RWPE1 (cell line): ENCODE measurements at regions not wholly inside any gene's neighbourhood (a gene's known extent, or its start where the extent isn't known, plus 50 kb on each side); places are given as distances from the start of the nearest gene placed in this dataset.

Experiments used
- CTCF ChIA-PET: fragments of 350-600 bp; sonication (Branson Sonifier 250); formaldehyde crosslinking; extraction: SDS; loops from one replicate; lab custom pipeline; 2021; lab: Yijun Ruan, JAX
- POLR2A ChIA-PET: fragments of 400-600 bp; formaldehyde crosslinking; extraction: SDS; loops from one replicate; lab custom pipeline; 2020; ENCODE audit warnings: antibody characterized with exemption; ENCODE audit not compliant: low non-redundant PET; lab: Yijun Ruan, JAX
- DNase-seq: peaks from one replicate; pipeline ENCODE4 v3.0.0; 2012; ENCODE audit warnings: low spot score
- H3K27ac ChIP-seq: fragments of 450-650 bp; 2 replicates; pipeline ENCODE4 v1.5.1; 2017
- TF ChIP-seq, protein P1 (sequence below): fragments of 450-650 bp; conservative IDR thresholded peaks from 2 replicates; pipeline ENCODE4 v1.5.1; 2017; ENCODE audit warnings: low read depth, mild to moderate bottlenecking

DNA sequence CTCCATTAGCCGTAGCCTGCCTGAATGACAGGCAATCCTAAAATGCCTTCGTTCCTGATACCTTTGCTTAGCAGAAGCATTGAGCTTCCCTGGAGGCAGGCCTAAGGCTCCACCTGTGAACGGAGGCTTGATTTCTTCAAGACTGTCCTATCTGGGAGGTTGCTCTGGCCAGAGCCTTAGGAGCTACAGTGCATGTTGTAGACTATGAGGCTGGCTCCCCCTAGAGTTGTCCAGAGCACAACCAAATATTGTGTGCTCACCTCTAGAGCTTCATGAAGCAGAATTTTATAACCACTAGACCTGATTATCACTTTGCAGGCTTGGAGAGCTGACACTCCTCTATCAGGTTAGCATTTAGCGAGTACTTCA lies 217.8 kb downstream of the MAFB start:
- TF ChIP-seq, protein P1, sequence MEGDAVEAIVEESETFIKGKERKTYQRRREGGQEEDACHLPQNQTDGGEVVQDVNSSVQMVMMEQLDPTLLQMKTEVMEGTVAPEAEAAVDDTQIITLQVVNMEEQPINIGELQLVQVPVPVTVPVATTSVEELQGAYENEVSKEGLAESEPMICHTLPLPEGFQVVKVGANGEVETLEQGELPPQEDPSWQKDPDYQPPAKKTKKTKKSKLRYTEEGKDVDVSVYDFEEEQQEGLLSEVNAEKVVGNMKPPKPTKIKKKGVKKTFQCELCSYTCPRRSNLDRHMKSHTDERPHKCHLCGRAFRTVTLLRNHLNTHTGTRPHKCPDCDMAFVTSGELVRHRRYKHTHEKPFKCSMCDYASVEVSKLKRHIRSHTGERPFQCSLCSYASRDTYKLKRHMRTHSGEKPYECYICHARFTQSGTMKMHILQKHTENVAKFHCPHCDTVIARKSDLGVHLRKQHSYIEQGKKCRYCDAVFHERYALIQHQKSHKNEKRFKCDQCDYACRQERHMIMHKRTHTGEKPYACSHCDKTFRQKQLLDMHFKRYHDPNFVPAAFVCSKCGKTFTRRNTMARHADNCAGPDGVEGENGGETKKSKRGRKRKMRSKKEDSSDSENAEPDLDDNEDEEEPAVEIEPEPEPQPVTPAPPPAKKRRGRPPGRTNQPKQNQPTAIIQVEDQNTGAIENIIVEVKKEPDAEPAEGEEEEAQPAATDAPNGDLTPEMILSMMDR = no peak
- no peak overlapping the region for H3K27ac ChIP-seq
- peak; percentile 38 for DNase-seq
- ChIA-PET POLR2A (no interaction called here), CTCF (interaction anchor here (0.6 to 1.2 kb wide), 8 partner anchors 11 to 311 kb away, joined by 3 to 5 read pairs (median 4); no protein-coding TSS in a partner anchor)

DNA sequence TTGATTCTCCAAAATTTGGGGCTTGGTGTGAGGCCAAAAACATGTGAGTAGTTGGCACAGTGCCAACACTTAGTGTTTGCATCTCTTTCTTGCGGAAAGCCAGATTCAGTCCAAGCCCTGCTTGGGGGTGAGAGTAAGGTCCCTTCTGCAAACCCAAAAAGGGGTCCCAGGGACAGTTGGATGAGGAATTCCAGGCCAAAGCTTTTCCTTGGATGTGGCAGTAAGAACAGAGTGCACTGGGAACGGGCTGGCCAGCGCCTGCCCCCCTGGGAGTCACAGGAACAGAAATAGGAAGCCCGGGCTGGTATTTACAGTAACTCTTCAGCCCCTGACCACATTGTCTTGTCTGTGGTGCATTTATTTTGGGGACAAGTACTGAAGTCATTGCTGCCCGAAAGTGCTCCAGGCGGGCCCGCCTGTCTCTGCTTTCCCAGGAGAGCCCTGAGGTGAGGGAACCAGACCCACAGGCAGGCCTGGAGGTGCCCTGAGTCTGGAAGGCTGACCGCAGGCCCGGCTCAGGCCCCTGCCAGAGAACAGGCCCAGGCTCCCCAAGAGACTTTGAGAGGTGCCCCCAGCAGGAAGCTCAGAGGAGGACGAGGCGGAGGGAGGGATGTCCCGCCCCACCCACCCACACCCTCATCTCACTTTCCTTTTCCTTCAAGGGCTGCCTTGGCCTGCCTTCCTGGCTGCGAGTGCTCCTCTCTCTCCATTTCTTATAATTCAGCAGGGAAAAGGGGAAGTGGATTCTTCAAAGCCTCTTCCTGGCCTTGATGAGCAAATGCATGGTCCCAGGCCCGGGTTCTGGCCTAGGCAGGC lies 218.4 kb downstream of the MAFB start:
- DNase-seq = no peak
- no peak overlapping the region for H3K27ac ChIP-seq
- ChIA-PET CTCF (interaction anchor here (0.6 to 1.2 kb wide), 7 partner anchors 12 to 311 kb away, joined by 3 to 5 read pairs (median 4); no protein-coding TSS in a partner anchor), POLR2A (no interaction called here)
- TF ChIP-seq, protein P1 = no peak

- TF ChIP-seq, protein P1 = no peak
- DNase-seq = no peak
- POLR2A ChIA-PET = no interaction called here
- CTCF ChIA-PET = no interaction called here
- H3K27ac ChIP-seq = no peak overlapping the region
These were observed 220.3 kb downstream of the MAFB start for GRCh38 chr20:40468759-40469158.

- ChIA-PET POLR2A (no interaction called here), CTCF (interaction anchor here (0.7 to 0.8 kb wide), 2 partner anchors 13 to 250 kb away, joined by 3 to 4 read pairs; no protein-coding TSS in a partner anchor)
- H3K27ac ChIP-seq = no peak overlapping the region
- DNase-seq = no peak
- TF ChIP-seq, protein P1 = no peak
These were observed 221.2 kb downstream of the MAFB start for GRCh38 chr20:40467703-40468411.

GRCh38 chr20:40467067-40467466 lies 222.0 kb downstream of the MAFB start:
- H3K27ac ChIP-seq = no peak overlapping the region
- DNase-seq = no peak
- TF ChIP-seq, protein P1 = no peak
- CTCF ChIA-PET = no interaction called here
- POLR2A ChIA-PET = no interaction called here

- CTCF ChIA-PET = interaction anchor here (0.5 to 0.7 kb wide), 3 partner anchors 67 to 304 kb away, joined by 3 to 8 read pairs (median 4); no protein-coding TSS in a partner anchor
- DNase-seq = no peak
- H3K27ac ChIP-seq = no peak overlapping the region
- POLR2A ChIA-PET = no interaction called here
- TF ChIP-seq, protein P1 = no peak
These were observed 224.3 kb downstream of the MAFB start for GRCh38 chr20:40464731-40465208.
